ENCODE measurements at regions not wholly inside any gene's neighbourhood (a gene's known extent, or its start where the extent isn't known, plus 50 kb on each side); places are given as distances from the start of the nearest gene placed in this dataset.

- no peaks in the 10 kb centered on the region for H3K27me3 Mint-ChIP-seq
- no peaks in the 10 kb centered on the region for H3K9me3 Mint-ChIP-seq
- Histone ChIP-seq H3K27ac (ENCODE audit: low read length) (no peak overlapping the region), H3K27me3 (replicated peaks in 1 of 2; ENCODE audit: control insufficient read depth in 2 of 2, extremely low read depth in 1 of 2, insufficient read depth in 2 of 2, low read length in 1 of 2) (no peaks in the 10 kb centered on the region), H3K4me3 (ENCODE audit: control insufficient read depth in 1 of 2, extremely low read depth in 1 of 2, low read length in 1 of 2) (no peak overlapping the region), H3K4me1 (ENCODE audit: control insufficient read depth in 1 of 2, extremely low read depth in 1 of 2, insufficient read depth in 2 of 2, low read length in 2 of 2) (no peaks in the 10 kb centered on the region), H3K9me3 (no peaks in the 10 kb centered on the region), H3K36me3 (ENCODE audit: control insufficient read depth in 2 of 2, extremely low read depth in 1 of 2, insufficient read depth in 1 of 2, low read length in 1 of 2) (no peaks in the 10 kb centered on the region)
- no peak overlapping the region for H3K4me3 Mint-ChIP-seq
- WGBS (ENCODE audit: insufficient coverage) = no CpG with 5 or more reads among the region's 3 CpGs
- no peaks in the 10 kb centered on the region for H3K4me1 Mint-ChIP-seq
- no peak overlapping the region for H3K27ac Mint-ChIP-seq
- POLR2A ChIA-PET = no interaction called here
- DNase-seq = no peak
- CTCF ChIA-PET = no interaction called here
- ATAC-seq (replicated peaks in 1 of 4) = no peak
- no peaks in the 10 kb centered on the region for H3K36me3 Mint-ChIP-seq
Measured at GRCh38 chr3:67292356-67293121, 294.4 kb downstream of the KBTBD8 start.

- H3K27ac ChIP-seq (ENCODE audit: low read length) = no peak overlapping the region
- ATAC-seq (replicated peaks in 1 of 4) (no peak), DNase-seq (no peak)
- H3K36me3 ChIP-seq (ENCODE audit: control insufficient read depth in 2 of 2, extremely low read depth in 1 of 2, insufficient read depth in 1 of 2, low read length in 1 of 2) = no peaks in the 10 kb centered on the region
- no peaks in the 10 kb centered on the region for H3K9me3 ChIP-seq
- no peaks in the 10 kb centered on the region for H3K36me3 Mint-ChIP-seq
- no peaks in the 10 kb centered on the region for H3K4me1 Mint-ChIP-seq
- H3K27me3 Mint-ChIP-seq = no peaks in the 10 kb centered on the region
- ChIA-PET CTCF (no interaction called here), POLR2A (no interaction called here)
- no peaks in the 10 kb centered on the region for H3K4me1 ChIP-seq (ENCODE audit: control insufficient read depth in 1 of 2, extremely low read depth in 1 of 2, insufficient read depth in 2 of 2, low read length in 2 of 2)
- WGBS (ENCODE audit: insufficient coverage) = 80% methylated on average over 1 of the region's 3 CpGs
- H3K27me3 ChIP-seq (replicated peaks in 1 of 2; ENCODE audit: control insufficient read depth in 2 of 2, extremely low read depth in 1 of 2, insufficient read depth in 2 of 2, low read length in 1 of 2) = no peaks in the 10 kb centered on the region
- no peak overlapping the region for H3K27ac Mint-ChIP-seq
- H3K4me3 Mint-ChIP-seq = no peak overlapping the region
- H3K9me3 Mint-ChIP-seq = no peaks in the 10 kb centered on the region
- no peak overlapping the region for H3K4me3 ChIP-seq (ENCODE audit: control insufficient read depth in 1 of 2, extremely low read depth in 1 of 2, low read length in 1 of 2)
Measured at GRCh38 chr3:67294341-67294740, 296.2 kb downstream of the KBTBD8 start.

DNA sequence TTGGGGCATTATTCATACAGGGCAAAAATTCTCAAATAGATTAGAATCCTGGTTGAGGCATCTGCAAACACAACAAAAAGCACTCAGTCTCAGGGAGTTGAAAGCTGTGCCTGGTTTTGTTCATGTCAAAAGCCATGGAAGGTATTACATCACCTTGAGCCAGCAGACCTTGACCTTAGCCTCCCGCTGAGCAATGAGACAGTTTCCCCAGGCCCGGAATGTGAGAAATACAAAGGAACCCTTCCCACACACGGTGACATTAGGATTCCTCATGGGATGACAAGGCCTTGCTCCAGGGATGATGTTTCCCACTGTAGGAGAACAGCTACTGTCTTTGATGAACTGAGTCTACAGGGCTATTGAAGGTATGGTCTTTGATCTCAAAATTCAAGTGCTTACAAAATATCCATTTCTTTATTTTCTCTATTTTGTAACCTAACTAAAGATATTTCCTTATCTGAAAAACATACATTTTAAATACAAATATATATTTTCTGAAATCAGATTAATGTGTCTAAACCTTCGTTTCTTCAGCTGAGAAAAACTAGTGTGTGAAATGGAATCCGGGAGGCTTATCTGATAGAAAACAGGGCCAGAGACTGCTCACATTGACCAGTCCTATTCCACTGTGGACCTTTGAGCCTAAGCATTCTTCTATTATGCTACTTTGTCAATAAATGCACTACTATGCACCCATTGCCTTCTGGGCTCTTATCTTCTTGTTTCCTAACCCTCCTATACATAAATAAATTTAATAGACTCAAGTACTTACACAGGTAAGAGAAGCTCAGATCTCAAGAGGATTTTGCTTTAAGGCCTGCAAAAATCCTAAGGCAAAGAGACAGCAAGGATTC, 298.2 kb downstream of the KBTBD8 start:
- H3K27me3 Mint-ChIP-seq = no peaks in the 10 kb centered on the region
- POLR2A ChIA-PET = no interaction called here
- H3K4me3 Mint-ChIP-seq = no peak overlapping the region
- no peak overlapping the region for H3K27ac ChIP-seq (ENCODE audit: low read length)
- no peaks in the 10 kb centered on the region for H3K36me3 Mint-ChIP-seq
- ATAC-seq (replicated peaks in 1 of 4) = no peak
- no peak for DNase-seq
- no peaks in the 10 kb centered on the region for H3K27me3 ChIP-seq (replicated peaks in 1 of 2; ENCODE audit: control insufficient read depth in 2 of 2, extremely low read depth in 1 of 2, insufficient read depth in 2 of 2, low read length in 1 of 2)
- WGBS (ENCODE audit: insufficient coverage) = 80% methylated on average over 1 of the region's 5 CpGs
- no peaks in the 10 kb centered on the region for H3K36me3 ChIP-seq (ENCODE audit: control insufficient read depth in 2 of 2, extremely low read depth in 1 of 2, insufficient read depth in 1 of 2, low read length in 1 of 2)
- no peaks in the 10 kb centered on the region for H3K4me1 ChIP-seq (ENCODE audit: control insufficient read depth in 1 of 2, extremely low read depth in 1 of 2, insufficient read depth in 2 of 2, low read length in 2 of 2)
- no peaks in the 10 kb centered on the region for H3K9me3 ChIP-seq
- no peaks in the 10 kb centered on the region for H3K9me3 Mint-ChIP-seq
- CTCF ChIA-PET = no interaction called here
- H3K27ac Mint-ChIP-seq = no peak overlapping the region
- no peaks in the 10 kb centered on the region for H3K4me1 Mint-ChIP-seq
- H3K4me3 ChIP-seq (ENCODE audit: control insufficient read depth in 1 of 2, extremely low read depth in 1 of 2, low read length in 1 of 2) = no peak overlapping the region

GRCh38 chr3:67297715-67298475, 299.8 kb downstream of the KBTBD8 start:
- no peaks in the 10 kb centered on the region for H3K4me1 Mint-ChIP-seq
- H3K9me3 Mint-ChIP-seq = no peaks in the 10 kb centered on the region
- ATAC-seq (replicated peaks in 1 of 4) (no peak), DNase-seq (no peak)
- ChIA-PET POLR2A (no interaction called here), CTCF (no interaction called here)
- H3K9me3 ChIP-seq = no peaks in the 10 kb centered on the region
- no peak overlapping the region for H3K27ac ChIP-seq (ENCODE audit: low read length)
- WGBS (ENCODE audit: insufficient coverage) = 100% methylated on average over 2 of the region's 4 CpGs
- H3K4me1 ChIP-seq (ENCODE audit: control insufficient read depth in 1 of 2, extremely low read depth in 1 of 2, insufficient read depth in 2 of 2, low read length in 2 of 2) = no peaks in the 10 kb centered on the region
- H3K27me3 Mint-ChIP-seq = no peaks in the 10 kb centered on the region
- no peak overlapping the region for H3K4me3 Mint-ChIP-seq
- H3K36me3 ChIP-seq (ENCODE audit: control insufficient read depth in 2 of 2, extremely low read depth in 1 of 2, insufficient read depth in 1 of 2, low read length in 1 of 2) = no peaks in the 10 kb centered on the region
- no peak overlapping the region for H3K27ac Mint-ChIP-seq
- H3K4me3 ChIP-seq (ENCODE audit: control insufficient read depth in 1 of 2, extremely low read depth in 1 of 2, low read length in 1 of 2) = no peak overlapping the region
- no peaks in the 10 kb centered on the region for H3K36me3 Mint-ChIP-seq
- H3K27me3 ChIP-seq (replicated peaks in 1 of 2; ENCODE audit: control insufficient read depth in 2 of 2, extremely low read depth in 1 of 2, insufficient read depth in 2 of 2, low read length in 1 of 2) = no peaks in the 10 kb centered on the region

GRCh38 chr3:67301556-67301955, 303.4 kb downstream of the KBTBD8 start:
- H3K4me3 ChIP-seq (ENCODE audit: control insufficient read depth in 1 of 2, extremely low read depth in 1 of 2, low read length in 1 of 2) = no peak overlapping the region
- no peaks in the 10 kb centered on the region for H3K27me3 Mint-ChIP-seq
- H3K4me3 Mint-ChIP-seq = no peak overlapping the region
- POLR2A ChIA-PET = no interaction called here
- 90% methylated on average over 2 of the region's 2 CpGs for WGBS (ENCODE audit: insufficient coverage)
- H3K9me3 ChIP-seq = no peaks in the 10 kb centered on the region
- CTCF ChIA-PET = interaction anchor here in 1 of 2 donors (0.6 kb wide), 1 partner anchor 9 kb away, joined by 3 read pairs; no protein-coding TSS in a partner anchor
- ATAC-seq (replicated peaks in 1 of 4) = no peak
- no peaks in the 10 kb centered on the region for H3K9me3 Mint-ChIP-seq
- H3K27ac Mint-ChIP-seq = no peak overlapping the region
- H3K27ac ChIP-seq (ENCODE audit: low read length) = no peak overlapping the region
- no peaks in the 10 kb centered on the region for H3K36me3 ChIP-seq (ENCODE audit: control insufficient read depth in 2 of 2, extremely low read depth in 1 of 2, insufficient read depth in 1 of 2, low read length in 1 of 2)
- H3K36me3 Mint-ChIP-seq = no peaks in the 10 kb centered on the region
- no peaks in the 10 kb centered on the region for H3K4me1 Mint-ChIP-seq
- H3K4me1 ChIP-seq (ENCODE audit: control insufficient read depth in 1 of 2, extremely low read depth in 1 of 2, insufficient read depth in 2 of 2, low read length in 2 of 2) = no peaks in the 10 kb centered on the region
- no peaks in the 10 kb centered on the region for H3K27me3 ChIP-seq (replicated peaks in 1 of 2; ENCODE audit: control insufficient read depth in 2 of 2, extremely low read depth in 1 of 2, insufficient read depth in 2 of 2, low read length in 1 of 2)
- no peak for DNase-seq

- Mint-ChIP-seq H3K9me3 (no peaks in the 10 kb centered on the region), H3K36me3 (no peaks in the 10 kb centered on the region), H3K27ac (no peak overlapping the region), H3K4me1 (no peaks in the 10 kb centered on the region), H3K4me3 (no peak overlapping the region), H3K27me3 (peaks cover 0 to 3% of the 10 kb centered on the region in 2 donors)
- no peak for ATAC-seq (replicated peaks in 1 of 4)
- ChIA-PET CTCF (no interaction called here), POLR2A (no interaction called here)
- H3K9me3 ChIP-seq = no peaks in the 10 kb centered on the region
- no CpG with 5 or more reads among the region's 4 CpGs for WGBS (ENCODE audit: insufficient coverage)
- no peaks in the 10 kb centered on the region for H3K36me3 ChIP-seq (ENCODE audit: control insufficient read depth in 2 of 2, extremely low read depth in 1 of 2, insufficient read depth in 1 of 2, low read length in 1 of 2)
- no peaks in the 10 kb centered on the region for H3K4me1 ChIP-seq (ENCODE audit: control insufficient read depth in 1 of 2, extremely low read depth in 1 of 2, insufficient read depth in 2 of 2, low read length in 2 of 2)
- no peak overlapping the region for H3K4me3 ChIP-seq (ENCODE audit: control insufficient read depth in 1 of 2, extremely low read depth in 1 of 2, low read length in 1 of 2)
- DNase-seq = no peak
- no peak overlapping the region for H3K27ac ChIP-seq (ENCODE audit: low read length)
- no peaks in the 10 kb centered on the region for H3K27me3 ChIP-seq (replicated peaks in 1 of 2; ENCODE audit: control insufficient read depth in 2 of 2, extremely low read depth in 1 of 2, insufficient read depth in 2 of 2, low read length in 1 of 2)
Measured at GRCh38 chr3:67302489-67302888, 304.4 kb downstream of the KBTBD8 start.

Data from T-cell (primary cell).